Sigmoid colon (tissue), 6 donors: ENCODE measurements at regions not wholly inside any gene's neighbourhood (a gene's known extent, or its start where the extent isn't known, plus 50 kb on each side); places are given as distances from the start of the nearest gene placed in this dataset.

Source experiments
- DNase-seq: peaks from one replicate; pipeline ENCODE4 v3.0.0-alpha.2; 2019
- H3K27ac ChIP-seq, 4 donors: fragments of 200-600 bp; sonication (generic); one replicate each; pipeline ENCODE4 v1.5.1; 2016 to 2019; ENCODE audit warnings: mild to moderate bottlenecking in 1 of 4
- H3K27me3 ChIP-seq, 3 donors: fragments of 200-600 bp; sonication (generic); one replicate each; pipeline ENCODE4 v1.5.1; 2019; ENCODE audit warnings: mild to moderate bottlenecking in 1 of 3
- H3K36me3 ChIP-seq, 4 donors: fragments of 200-600 bp; sonication (generic); one replicate each; pipeline ENCODE4 v1.5.1; 2016 to 2019
- H3K4me1 ChIP-seq, 4 donors: fragments of 200-600 bp; sonication (generic); one replicate each; pipeline ENCODE4 v1.5.1; 2017 to 2019
- H3K4me3 ChIP-seq, 4 donors: fragments of 200-600 bp; sonication (generic); one replicate each; pipeline ENCODE4 v1.5.1; 2017 to 2019; ENCODE audit warnings: mild to moderate bottlenecking in 2 of 4, moderate library complexity in 1 of 4
- H3K9me3 ChIP-seq, 4 donors: fragments of 200-600 bp in 3 of 4; sonication (generic) in 3 of 4; one replicate each; pipeline versions ENCODE4 v1.5.1 to v1.6.1; 2013 to 2019
- CTCF ChIP-seq, 4 experiments: fragments of 450-650 bp in 3 of 4; fragments of 200-600 bp in 1 of 4; IDR thresholded peaks; one replicate each; pipeline ENCODE4 v1.5.1; 2016 to 2019; ENCODE audit warnings: antibody characterized with exemption in 4 of 4, mild to moderate bottlenecking in 3 of 4, moderate library complexity in 2 of 4
- EP300 ChIP-seq, 4 donors: sonication (generic); formaldehyde crosslinking; IDR thresholded peaks; one replicate each; pipeline ENCODE4 v1.6.1; 2017; ENCODE audit warnings: antibody characterized with exemption in 4 of 4
- POLR2A ChIP-seq, 2 donors: fragments of 450-650 bp; IDR thresholded peaks; one replicate each; pipeline ENCODE4 v1.6.1; 2016; ENCODE audit warnings: antibody characterized with exemption in 2 of 2, mild to moderate bottlenecking in 2 of 2, moderate library complexity in 2 of 2
- POLR2AphosphoS5 ChIP-seq, 4 donors: sonication (generic); formaldehyde crosslinking; IDR thresholded peaks; one replicate each; pipeline ENCODE4 v1.6.1; 2017; ENCODE audit warnings: antibody characterized with exemption in 4 of 4
- WGBS, 2 donors: extraction: QIAGEN DNeasy Blood & Tissue Kit; methylation state at CpG; one replicate each; pipeline ENCODE4 v1.1.7; 2013; 5-methylcytosine and 5-hydroxymethylcytosine counted together
- intact Hi-C: fragments of 100-400 bp; cut with DNase I; formaldehyde crosslinking; loops from one replicate; pipeline ENCODE4 v1.15.1; 2023
- donor health status: healthy with polysubstance abuse.
- donor health status: healthy.

- H3K27me3 ChIP-seq = peaks cover 0 to 16% (median 0%) of the 10 kb centered on the region in 3 donors
- 43 to 70% methylated on average over 7 of the region's 7 CpGs for WGBS, 2 donors
- no peak overlapping the region for H3K4me3 ChIP-seq
- no peaks in the 10 kb centered on the region for H3K36me3 ChIP-seq
- intact Hi-C loops = no loop called here
- no peak for TF ChIP-seq POLR2A (IDR thresholded peaks at IDR 0.05)
- no peak for DNase-seq
- H3K9me3 ChIP-seq = no peaks in the 10 kb centered on the region
- no peak overlapping the region for H3K27ac ChIP-seq
- no peaks in the 10 kb centered on the region for H3K4me1 ChIP-seq
These were observed 368.0 kb downstream of the FOXL1 start for GRCh38 chr16:86946396-86946795.

GRCh38 chr16:86946981-86947380 lies 368.6 kb downstream of the FOXL1 start:
- no peak overlapping the region for H3K4me3 ChIP-seq
- no peaks in the 10 kb centered on the region for H3K4me1 ChIP-seq
- DNase-seq = no peak
- H3K27me3 ChIP-seq = peaks cover 0 to 16% (median 0%) of the 10 kb centered on the region in 3 donors
- no peaks in the 10 kb centered on the region for H3K9me3 ChIP-seq
- no peaks in the 10 kb centered on the region for H3K36me3 ChIP-seq
- H3K27ac ChIP-seq = no peak overlapping the region
- WGBS, 2 donors = 89 to 91% methylated on average over 10 of the region's 10 CpGs
- TF ChIP-seq CTCF (IDR thresholded peaks at IDR 0.05) (no peak), EP300 (IDR thresholded peaks at IDR 0.05) (no peak), POLR2A (IDR thresholded peaks at IDR 0.05) (no peak), POLR2AphosphoS5 (IDR thresholded peaks at IDR 0.05) (no peak)
- intact Hi-C loops = no loop called here

- Histone ChIP-seq H3K4me3 (no peak overlapping the region), H3K27me3 (peaks cover 0 to 18% (median 0%) of the 10 kb centered on the region in 3 donors), H3K9me3 (no peaks in the 10 kb centered on the region), H3K4me1 (no peaks in the 10 kb centered on the region), H3K27ac (no peak overlapping the region), H3K36me3 (no peaks in the 10 kb centered on the region)
- intact Hi-C loops = no loop called here
- no peak for DNase-seq
- TF ChIP-seq CTCF (IDR thresholded peaks at IDR 0.05) (no peak), EP300 (IDR thresholded peaks at IDR 0.05) (no peak)
- WGBS, 2 donors = 90% methylated on average over 12 of the region's 12 CpGs
These were observed 369.1 kb downstream of the C16orf95 start for GRCh38 chr16:86948046-86948445.

- intact Hi-C loops = no loop called here
- TF ChIP-seq CTCF (IDR thresholded peaks at IDR 0.05) (no peak), POLR2A (IDR thresholded peaks at IDR 0.05) (no peak), EP300 (IDR thresholded peaks at IDR 0.05) (no peak), POLR2AphosphoS5 (IDR thresholded peaks at IDR 0.05) (no peak)
These were observed 368.1 kb downstream of the C16orf95 start for GRCh38 chr16:86949116-86949515.

GRCh38 chr16:86949630-86950029 lies 367.6 kb downstream of the C16orf95 start:
- Histone ChIP-seq H3K9me3 (peaks cover 0 to 2% (median 0%) of the 10 kb centered on the region in 4 donors), H3K4me1 (no peaks in the 10 kb centered on the region), H3K4me3 (no peak overlapping the region), H3K36me3 (no peaks in the 10 kb centered on the region), H3K27ac (no peak overlapping the region), H3K27me3 (peaks cover 0 to 33% (median 4%) of the 10 kb centered on the region in 3 donors)
- DNase-seq = no peak
- whole genome bisulfite sequencing, 2 donors = 85 to 89% methylated on average over 3 of the region's 3 CpGs
- intact Hi-C loops = no loop called here
- no peak for TF ChIP-seq EP300 (IDR thresholded peaks at IDR 0.05)
- no peak for TF ChIP-seq POLR2A (IDR thresholded peaks at IDR 0.05)
- no peak for TF ChIP-seq POLR2AphosphoS5 (IDR thresholded peaks at IDR 0.05)
- TF ChIP-seq CTCF (IDR thresholded peaks at IDR 0.05) = no peak

More at GRCh38 chr16:86949116-86949515, 368.1 kb downstream of the C16orf95 start:
- H3K4me1 ChIP-seq = no peaks in the 10 kb centered on the region
- no peak overlapping the region for H3K27ac ChIP-seq
- 58 to 62% methylated on average over 14 of the region's 14 CpGs for WGBS, 2 donors
- H3K4me3 ChIP-seq = no peak overlapping the region
- H3K36me3 ChIP-seq = no peaks in the 10 kb centered on the region
- no peak for DNase-seq
- H3K27me3 ChIP-seq = peaks cover 0 to 29% (median 4%) of the 10 kb centered on the region in 3 donors
- peaks cover 0 to 2% (median 0%) of the 10 kb centered on the region in 4 donors for H3K9me3 ChIP-seq
